ENCODE measurements at regions not wholly inside any gene's neighbourhood (a gene's known extent, or its start where the extent isn't known, plus 50 kb on each side); places are given as distances from the start of the nearest gene placed in this dataset.

GRCh38 chr12:24139035-24139434 is 189.6 kb upstream of the SOX5 start:
- Histone ChIP-seq H3K9me3 (ENCODE audit: insufficient read depth, low read length) (no peaks in the 10 kb centered on the region), H4K20me1 (ENCODE audit: insufficient read depth, low read length) (peaks cover 100% of the 10 kb centered on the region), H3K4me1 (ENCODE audit: low read length) (peaks cover 29% of the 10 kb centered on the region), H3K9ac (ENCODE audit: low read length) (no peak overlapping the region), H3K36me3 (replicated peaks; ENCODE audit: low read depth, low read length) (peaks cover 6% of the 10 kb centered on the region), H3K27me3 (ENCODE audit: low read depth, low read length) (no peaks in the 10 kb centered on the region), H3K27ac (ENCODE audit: low read length) (peak overlapping the region; percentile 80), H3K79me2 (ENCODE audit: low read length) (peaks cover 88% of the 10 kb centered on the region), H2AFZ (ENCODE audit: low read depth, low read length) (no peak overlapping the region), H3K4me2 (ENCODE audit: low read length) (peak overlapping the region; percentile 74), H3K4me3 (ENCODE audit: low read length) (0 out of 2 replicates have a peak overlapping the region, but pooled peaks have one; percentile 43)
- TF ChIP-seq, protein P1, sequence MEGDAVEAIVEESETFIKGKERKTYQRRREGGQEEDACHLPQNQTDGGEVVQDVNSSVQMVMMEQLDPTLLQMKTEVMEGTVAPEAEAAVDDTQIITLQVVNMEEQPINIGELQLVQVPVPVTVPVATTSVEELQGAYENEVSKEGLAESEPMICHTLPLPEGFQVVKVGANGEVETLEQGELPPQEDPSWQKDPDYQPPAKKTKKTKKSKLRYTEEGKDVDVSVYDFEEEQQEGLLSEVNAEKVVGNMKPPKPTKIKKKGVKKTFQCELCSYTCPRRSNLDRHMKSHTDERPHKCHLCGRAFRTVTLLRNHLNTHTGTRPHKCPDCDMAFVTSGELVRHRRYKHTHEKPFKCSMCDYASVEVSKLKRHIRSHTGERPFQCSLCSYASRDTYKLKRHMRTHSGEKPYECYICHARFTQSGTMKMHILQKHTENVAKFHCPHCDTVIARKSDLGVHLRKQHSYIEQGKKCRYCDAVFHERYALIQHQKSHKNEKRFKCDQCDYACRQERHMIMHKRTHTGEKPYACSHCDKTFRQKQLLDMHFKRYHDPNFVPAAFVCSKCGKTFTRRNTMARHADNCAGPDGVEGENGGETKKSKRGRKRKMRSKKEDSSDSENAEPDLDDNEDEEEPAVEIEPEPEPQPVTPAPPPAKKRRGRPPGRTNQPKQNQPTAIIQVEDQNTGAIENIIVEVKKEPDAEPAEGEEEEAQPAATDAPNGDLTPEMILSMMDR (IDR thresholded peaks at IDR 0.05; ENCODE audit: low read depth, low read length) = no peak
- TF ChIP-seq EZH2phosphoT487 (IDR thresholded peaks at IDR 0.05; ENCODE audit: low read depth) = no peak

GRCh38 chr12:24138041-24138440 is 188.6 kb upstream of the SOX5 start:
- H3K4me3 ChIP-seq (ENCODE audit: low read length) = peak overlapping the region; percentile 43
- no peak for TF ChIP-seq EZH2phosphoT487 (IDR thresholded peaks at IDR 0.05; ENCODE audit: low read depth)
- TF ChIP-seq, protein P1 (IDR thresholded peaks at IDR 0.05; ENCODE audit: low read depth, low read length) = no peak
- peaks cover 29% of the 10 kb centered on the region for H3K4me1 ChIP-seq (ENCODE audit: low read length)
- H3K27ac ChIP-seq (ENCODE audit: low read length) = peak overlapping the region; percentile 80
- H3K27me3 ChIP-seq (ENCODE audit: low read depth, low read length) = no peaks in the 10 kb centered on the region
- peaks cover 3% of the 10 kb centered on the region for H3K36me3 ChIP-seq (replicated peaks; ENCODE audit: low read depth, low read length)
- peaks cover 100% of the 10 kb centered on the region for H4K20me1 ChIP-seq (ENCODE audit: insufficient read depth, low read length)
- H3K9me3 ChIP-seq (ENCODE audit: insufficient read depth, low read length) = no peaks in the 10 kb centered on the region
- H2AFZ ChIP-seq (ENCODE audit: low read depth, low read length) = no peak overlapping the region
- peaks cover 87% of the 10 kb centered on the region for H3K79me2 ChIP-seq (ENCODE audit: low read length)
- H3K4me2 ChIP-seq (ENCODE audit: low read length) = peak overlapping the region; percentile 74
- H3K9ac ChIP-seq (ENCODE audit: low read length) = no peak overlapping the region

DNA sequence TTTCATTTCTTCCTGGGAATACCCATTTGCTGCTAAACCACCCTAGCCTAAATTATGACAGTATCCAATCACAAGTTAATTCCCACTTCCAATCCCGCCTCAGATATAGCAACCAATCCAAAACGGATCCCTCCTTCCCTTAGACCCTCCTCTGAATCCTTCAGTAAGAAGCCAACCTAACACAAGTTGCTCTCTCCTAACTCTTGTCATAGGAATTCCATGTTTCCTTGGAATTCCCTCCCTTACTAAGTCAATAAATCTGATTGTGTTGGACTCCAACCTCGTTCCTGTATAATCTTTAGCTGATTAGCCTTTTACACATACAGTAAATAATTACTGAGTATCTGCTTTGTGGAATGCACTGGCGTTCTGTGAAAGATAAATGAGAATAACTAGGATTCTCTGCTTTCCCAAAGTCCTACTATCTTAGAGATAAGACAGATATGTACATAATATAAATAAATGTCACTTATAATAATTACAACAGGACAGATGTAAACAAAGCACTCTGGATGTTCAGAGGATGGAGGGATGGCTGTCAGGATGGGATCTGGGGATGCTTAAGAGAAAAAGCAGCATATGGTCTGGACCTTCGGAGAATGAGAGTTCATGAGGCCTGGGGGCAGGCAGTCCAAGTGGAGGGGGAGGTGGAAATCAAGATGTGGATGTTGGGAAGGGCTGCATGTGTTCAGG is 185.8 kb upstream of the SOX5 start:
- peaks cover 86% of the 10 kb centered on the region for H3K79me2 ChIP-seq (ENCODE audit: low read length)
- peaks cover 28% of the 10 kb centered on the region for H3K4me1 ChIP-seq (ENCODE audit: low read length)
- no peak overlapping the region for H3K9ac ChIP-seq (ENCODE audit: low read length)
- no peaks in the 10 kb centered on the region for H3K27me3 ChIP-seq (ENCODE audit: low read depth, low read length)
- peaks cover 3% of the 10 kb centered on the region for H3K36me3 ChIP-seq (replicated peaks; ENCODE audit: low read depth, low read length)
- H4K20me1 ChIP-seq (ENCODE audit: insufficient read depth, low read length) = peaks cover 100% of the 10 kb centered on the region
- TF ChIP-seq, protein P1 (IDR thresholded peaks at IDR 0.05; ENCODE audit: low read depth, low read length) = no peak
- TF ChIP-seq EZH2phosphoT487 (IDR thresholded peaks at IDR 0.05; ENCODE audit: low read depth) = no peak
- no peaks in the 10 kb centered on the region for H3K9me3 ChIP-seq (ENCODE audit: insufficient read depth, low read length)
- H3K4me2 ChIP-seq (ENCODE audit: low read length) = no peak overlapping the region
- H2AFZ ChIP-seq (ENCODE audit: low read depth, low read length) = no peak overlapping the region
- no peak overlapping the region for H3K4me3 ChIP-seq (ENCODE audit: low read length)
- no peak overlapping the region for H3K27ac ChIP-seq (ENCODE audit: low read length)

- H3K27ac ChIP-seq (ENCODE audit: low read length) = no peak overlapping the region
- H3K27me3 ChIP-seq (ENCODE audit: low read depth, low read length) = no peaks in the 10 kb centered on the region
- TF ChIP-seq EZH2phosphoT487 (IDR thresholded peaks at IDR 0.05; ENCODE audit: low read depth) = no peak
- TF ChIP-seq, protein P1 (IDR thresholded peaks at IDR 0.05; ENCODE audit: low read depth, low read length) = no peak
- no peak overlapping the region for H2AFZ ChIP-seq (ENCODE audit: low read depth, low read length)
- H4K20me1 ChIP-seq (ENCODE audit: insufficient read depth, low read length) = peaks cover 100% of the 10 kb centered on the region
- H3K9ac ChIP-seq (ENCODE audit: low read length) = no peak overlapping the region
- peaks cover 87% of the 10 kb centered on the region for H3K79me2 ChIP-seq (ENCODE audit: low read length)
- H3K4me2 ChIP-seq (ENCODE audit: low read length) = no peak overlapping the region
- peaks cover 22% of the 10 kb centered on the region for H3K4me1 ChIP-seq (ENCODE audit: low read length)
- peaks cover 3% of the 10 kb centered on the region for H3K36me3 ChIP-seq (replicated peaks; ENCODE audit: low read depth, low read length)
- H3K4me3 ChIP-seq (ENCODE audit: low read length) = no peak overlapping the region
- no peaks in the 10 kb centered on the region for H3K9me3 ChIP-seq (ENCODE audit: insufficient read depth, low read length)
Measured at GRCh38 chr12:24134092-24134491, 184.6 kb upstream of the SOX5 start.

All from OCI-LY3 (cell line).